IMR-90 (cell line): ENCODE measurements at regions not wholly inside any gene's neighbourhood (a gene's known extent, or its start where the extent isn't known, plus 50 kb on each side); places are given as distances from the start of the nearest gene placed in this dataset.

Experiments
- ATAC-seq: fragments of 200-7000 bp; cut with Tn5 transposase; 2 replicates; pipeline ENCODE4 v1.9.1; 2020; ENCODE audit warnings: low read depth, mild to moderate bottlenecking, moderate library complexity
- BruUV-seq: library from RNA; stranded (reverse); fragments of 400-500 nt; replicated peaks from 2 replicates; lab custom pipeline; 2021; lab: Mats Ljungman, UMichigan
- CTCF ChIA-PET: fragments of 300-600 bp; formaldehyde crosslinking; extraction: SDS; loops from one replicate; lab custom pipeline; 2021; ENCODE audit warnings: antibody characterized with exemption; lab: Yijun Ruan, JAX
- POLR2A ChIA-PET: fragments of 300-600 bp; sonication (Branson Sonifier 250); formaldehyde crosslinking; loops from one replicate; lab custom pipeline; 2022; ENCODE audit warnings: antibody characterized with exemption; ENCODE audit not compliant: unreplicated experiment; lab: Charles Lee
- DNase-seq: peaks from one replicate; pipeline ENCODE4 v3.0.0; 2013
- H2AFZ ChIP-seq: replicated peaks from 2 replicates; pipeline ENCODE3; 2013; ENCODE audit warnings: low read length, mild to moderate bottlenecking; ENCODE audit not compliant: poor library complexity
- H2AK5ac ChIP-seq: 2 replicates; pipeline ENCODE4 v1.6.1; 2013; ENCODE audit warnings: low read depth, low read length, inconsistent platforms
- H2AK9ac ChIP-seq: replicated peaks from 2 replicates; pipeline ENCODE3; 2013; ENCODE audit warnings: mild to moderate bottlenecking, low read depth, low read length, moderate library complexity; ENCODE audit not compliant: poor library complexity
- H2BK120ac ChIP-seq: 2 replicates; pipeline ENCODE4 v1.6.1; 2013; ENCODE audit warnings: low read depth, low read length, inconsistent platforms
- H2BK15ac ChIP-seq: 3 replicates; pipeline ENCODE4 v1.6.1; 2013; ENCODE audit warnings: low read depth, low read length, inconsistent platforms
- H2BK20ac ChIP-seq: 2 replicates; pipeline ENCODE4 v1.6.1; 2013; ENCODE audit warnings: low read depth, mild to moderate bottlenecking, inconsistent platforms, low read length, moderate library complexity
- H2BK5ac ChIP-seq: 2 replicates; pipeline ENCODE4 v1.6.1; 2013; ENCODE audit warnings: mild to moderate bottlenecking, low read depth, low read length, inconsistent platforms; ENCODE audit not compliant: poor library complexity, severe bottlenecking
- H3K14ac ChIP-seq: replicated peaks from 2 replicates; pipeline ENCODE4 v1.6.1; 2013; ENCODE audit warnings: low read depth, low read length, inconsistent platforms
- H3K18ac ChIP-seq: 2 replicates; pipeline ENCODE4 v1.6.1; 2013; ENCODE audit warnings: low read depth, low read length, control low read depth
- H3K23ac ChIP-seq: 2 replicates; pipeline ENCODE4 v1.6.1; 2013; ENCODE audit warnings: low read depth, low read length, inconsistent platforms
- H3K27ac ChIP-seq: 2 replicates; pipeline ENCODE4 v1.5.1; 2013; ENCODE audit warnings: mild to moderate bottlenecking, control low read depth, low read length; ENCODE audit not compliant: insufficient read depth
- H3K27me3 ChIP-seq: 2 replicates; pipeline ENCODE4 v1.6.1; 2013; ENCODE audit warnings: low read length; ENCODE audit not compliant: control insufficient read depth, insufficient read depth
- H3K36me3 ChIP-seq: 2 replicates; pipeline ENCODE4 v1.6.1; 2013; ENCODE audit warnings: low read length, mixed read lengths; ENCODE audit not compliant: control insufficient read depth, insufficient read depth
- H3K4ac ChIP-seq: 2 replicates; pipeline ENCODE4 v1.6.1; 2013; ENCODE audit warnings: low read depth, low read length, inconsistent platforms
- H3K4me1 ChIP-seq: 2 replicates; pipeline ENCODE4 v1.6.1; 2013; ENCODE audit warnings: low read length, mixed read lengths; ENCODE audit not compliant: control insufficient read depth, insufficient read depth
- H3K4me2 ChIP-seq: 2 replicates; pipeline ENCODE4 v1.6.1; 2013; ENCODE audit warnings: low read depth, mild to moderate bottlenecking, control low read depth, low read length, moderate library complexity
- H3K4me3 ChIP-seq: 2 replicates; pipeline ENCODE4 v1.5.1; 2013; ENCODE audit warnings: low read depth, mild to moderate bottlenecking, control low read depth, low read length, moderate library complexity; ENCODE audit not compliant: insufficient read depth
- H3K56ac ChIP-seq: 2 replicates; pipeline ENCODE4 v1.6.1; 2013; ENCODE audit warnings: low read length, inconsistent platforms; ENCODE audit not compliant: insufficient read depth; ENCODE audit errors: extremely low read depth
- H3K79me1 ChIP-seq, 2 experiments: 2 replicates each; pipeline ENCODE4 v1.6.1; 2013; ENCODE audit warnings: low read length in 2 of 2, inconsistent platforms in 1 of 2, low read depth in 1 of 2
- H3K9ac ChIP-seq: 2 replicates; pipeline ENCODE4 v1.6.1; 2013; ENCODE audit warnings: low read depth, low read length, control low read depth
- H3K9me1 ChIP-seq: 2 replicates; pipeline ENCODE4 v1.6.1; 2013; ENCODE audit warnings: low read length, inconsistent platforms; ENCODE audit not compliant: insufficient read depth
- H3K9me3 ChIP-seq: 2 replicates; pipeline ENCODE4 v1.6.1; 2013; ENCODE audit warnings: low read length; ENCODE audit not compliant: control insufficient read depth, insufficient read depth
- H4K20me1 ChIP-seq: 2 replicates; pipeline ENCODE4 v1.6.1; 2013; ENCODE audit warnings: low read length, inconsistent platforms; ENCODE audit not compliant: insufficient read depth
- H4K5ac ChIP-seq: 2 replicates; pipeline ENCODE4 v1.6.1; 2013; ENCODE audit warnings: mild to moderate bottlenecking, low read depth, low read length, control low read depth
- H4K8ac ChIP-seq, 2 experiments: 2 replicates each; pipeline ENCODE4 v1.6.1; 2013; ENCODE audit warnings: low read depth in 2 of 2, low read length in 2 of 2, control low read depth in 1 of 2, inconsistent platforms in 1 of 2
- H4K91ac ChIP-seq: 2 replicates; pipeline ENCODE4 v1.6.1; 2013; ENCODE audit warnings: low read depth, low read length, inconsistent platforms; ENCODE audit not compliant: insufficient read depth
- BHLHE40 ChIP-seq: fragments of 150-350 bp; IDR thresholded peaks from 2 replicates; pipeline ENCODE4 v1.6.1; 2016; ENCODE audit warnings: mild to moderate bottlenecking, low read depth, low read length
- CEBPB ChIP-seq: IDR thresholded peaks from 2 replicates; pipeline ENCODE4 v1.6.1; 2012; ENCODE audit warnings: low read depth, low read length, improper control_type of control experiment
- CHD1 ChIP-seq: IDR thresholded peaks from 2 replicates; pipeline ENCODE4 v1.6.1; 2012; ENCODE audit warnings: low read depth, low read length, improper control_type of control experiment
- CTCF ChIP-seq: conservative IDR thresholded peaks from 2 replicates; pipeline ENCODE4 v1.5.1; 2012; ENCODE audit warnings: mild to moderate bottlenecking, low read depth, low read length, improper control_type of control experiment
- ELK1 ChIP-seq: fragments of 150-350 bp; IDR thresholded peaks from 2 replicates; pipeline ENCODE4 v1.6.1; 2016; ENCODE audit warnings: low read depth, mild to moderate bottlenecking, low read length, moderate library complexity, borderline replicate concordance
- FOS ChIP-seq: fragments of 150-350 bp; IDR thresholded peaks from 2 replicates; pipeline ENCODE4 v1.6.1; 2016; ENCODE audit warnings: low read depth, low read length
- MAFK ChIP-seq: IDR thresholded peaks from 2 replicates; pipeline ENCODE4 v1.6.1; 2012; ENCODE audit warnings: low read depth, low read length, improper control_type of control experiment
- MAZ ChIP-seq: IDR thresholded peaks from 2 replicates; pipeline ENCODE4 v1.6.1; 2012; ENCODE audit warnings: low read depth, mild to moderate bottlenecking, low read length, improper control_type of control experiment, moderate library complexity, borderline replicate concordance
- NFE2L2 ChIP-seq: fragments of 150-350 bp; IDR thresholded peaks from 2 replicates; pipeline ENCODE4 v1.6.1; 2016; ENCODE audit warnings: low read depth, mild to moderate bottlenecking, low read length
- RAD21 ChIP-seq: IDR thresholded peaks from 2 replicates; pipeline ENCODE4 v1.6.1; 2012; ENCODE audit warnings: low read length, improper control_type of control experiment
- RCOR1 ChIP-seq: IDR thresholded peaks from 2 replicates; pipeline ENCODE4 v1.6.1; 2012; ENCODE audit warnings: mild to moderate bottlenecking, low read length, improper control_type of control experiment; ENCODE audit not compliant: insufficient replicate concordance
- SMC3 ChIP-seq: fragments of 150-350 bp; IDR thresholded peaks from 2 replicates; pipeline ENCODE4 v1.6.1; 2016; ENCODE audit warnings: low read depth, mild to moderate bottlenecking, antibody characterized with exemption, low read length, moderate library complexity
- WGBS, 2 experiments: methylation state at CpG; one replicate each; pipeline versions ENCODE4 v1.1.5 to v1.1.7; 2013; ENCODE audit warnings: missing lambda C conversion rate in 2 of 2; ENCODE audit not compliant: insufficient read length in 1 of 2; ENCODE audit errors: extremely low coverage in 2 of 2; 5-methylcytosine and 5-hydroxymethylcytosine counted together
- dilution Hi-C: fragments of 300-500 bp; cut with HindIII; formaldehyde crosslinking; loops from one replicate; pipeline ENCODE4 v1.14.3; 2018; ENCODE audit warnings: low sequenced_read_pairs; ENCODE audit not compliant: unreplicated experiment
- in situ Hi-C: fragments of 300-500 bp; cut with MboI; formaldehyde crosslinking; loops from 3 replicates; pipeline ENCODE4 v1.14.3; 2019; ENCODE audit warnings: low sequenced_read_pairs, inconsistent platforms, mixed read lengths
- intact Hi-C: fragments of 100-400 bp; cut with micrococcal nuclease; formaldehyde crosslinking; loops from 2 replicates; pipeline ENCODE4 v1.10.0; 2022

GRCh38 chr18:40868110-40868858, 1086.8 kb upstream of the PIK3C3 start:
- Histone ChIP-seq H3K9ac (no peak overlapping the region), H3K27ac (no peak overlapping the region), H4K20me1 (no peaks in the 10 kb centered on the region), H3K79me1 (no peaks in the 10 kb centered on the region), H3K9me1 (no peaks in the 10 kb centered on the region), H3K14ac (peak overlapping the region; percentile 53), H3K27me3 (no peaks in the 10 kb centered on the region), H3K36me3 (no peaks in the 10 kb centered on the region), H2AK5ac (no peak overlapping the region), H4K8ac (peak overlapping the region; percentile 33 to 81), H3K4me2 (no peak overlapping the region; the same call in 1 of the 2 replicates), H2BK20ac (peak overlapping the region; percentile 93), H3K4ac (peak overlapping the region; percentile 82), H2AFZ (no peak overlapping the region), H4K5ac (peak overlapping the region; percentile 41; the same call in 1 of the 2 replicates), H3K4me1 (peaks cover 2% of the 10 kb centered on the region; the same call in 1 of the 2 replicates), H3K4me3 (no peak overlapping the region), H2BK120ac (peak overlapping the region; percentile 91), H4K91ac (peak overlapping the region; percentile 83), H2BK5ac (peak overlapping the region; percentile 87), H3K56ac (peak overlapping the region; percentile 49; the same call in 1 of the 2 replicates), H3K23ac (peak overlapping the region; percentile 49), H2BK15ac (peak overlapping the region; percentile 0; the same call in 1 of the 3 replicates), H3K18ac (peak overlapping the region; percentile 86; the same call in 1 of the 2 replicates), H2AK9ac (no peak overlapping the region), H3K9me3 (no peaks in the 10 kb centered on the region)
- no TSS peak for BruUV-seq
- dilution Hi-C loops, result no loop called here
- intact Hi-C loops, result loop anchor here (5.0 kb wide), 1 partner anchor 204 kb away; no protein-coding TSS in a partner anchor
- WGBS, 2 experiments, result no CpG with 5 or more reads among the region's 4 CpGs
- POLR2A ChIA-PET, result interaction anchor here (0.6 kb wide), 1 partner anchor 330 kb away, joined by 3 read pairs; no protein-coding TSS in a partner anchor
- DNase-seq (peak; percentile 96), ATAC-seq (peak; percentile 90)
- no peak for TF ChIP-seq SMC3
- no peak for TF ChIP-seq ELK1
- peak; percentile 30; the same call in 1 of the 2 replicates for TF ChIP-seq NFE2L2
- no peak; the same call in 1 of the 2 replicates for TF ChIP-seq RAD21
- TF ChIP-seq CEBPB, result peak; percentile 90
- TF ChIP-seq MAFK, result peak; percentile 37; the same call in 1 of the 2 replicates
- no peak for TF ChIP-seq CTCF
- TF ChIP-seq RCOR1, result no peak
- no peak for TF ChIP-seq CHD1
- TF ChIP-seq BHLHE40, result peak; percentile 85
- TF ChIP-seq FOS, result peak; percentile 94
- no peak for TF ChIP-seq MAZ
- CTCF ChIA-PET, result no interaction called here
- in situ Hi-C loops, result no loop called here
